ENCODE measurements at regions not wholly inside any gene's neighbourhood (a gene's known extent, or its start where the extent isn't known, plus 50 kb on each side); places are given as distances from the start of the nearest gene placed in this dataset.

DNA sequence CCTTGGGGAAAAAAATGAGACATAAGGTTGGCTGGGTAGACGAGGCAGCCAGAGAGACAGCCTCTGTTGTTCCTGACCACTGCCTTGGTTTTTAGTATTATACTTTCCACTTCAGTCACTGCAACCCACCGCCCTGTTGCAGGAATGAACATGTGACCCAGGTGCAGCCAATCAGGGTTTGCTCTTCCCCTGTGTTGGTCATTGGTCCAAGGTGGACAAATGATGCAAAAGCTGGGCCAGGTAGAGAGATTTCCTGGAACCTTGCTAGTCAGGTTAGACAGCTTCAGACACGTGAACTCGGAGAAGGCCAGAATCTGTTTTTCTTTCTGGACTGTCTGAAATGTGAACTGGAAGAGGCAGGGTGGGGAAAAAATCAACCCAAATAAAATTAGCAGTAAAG lies 452.4 kb upstream of the RBFOX1 start:
- no peaks in the 10 kb centered on the region for H4K20me1 ChIP-seq (replicated peaks; ENCODE audit: control insufficient read depth, extremely low read depth, insufficient read depth, low read length)
- intact Hi-C loops (cut with micrococcal nuclease) (no loop called here), dilution Hi-C loops (cut with MboI; ENCODE audit: extremely low pct_ligation_motif_present, low sequenced_read_pairs) (no loop called here)
- TF ChIP-seq MYC (IDR thresholded peaks at IDR 0.05; ENCODE audit: low read depth, low read length) (no peak), EZH2 (IDR thresholded peaks at IDR 0.05; ENCODE audit: borderline replicate concordance, low read depth, low read length, severe bottlenecking) (no peak), FOS (IDR thresholded peaks at IDR 0.05; ENCODE audit: borderline replicate concordance, insufficient read depth, low read length) (no peak)
- TF ChIP-seq, protein P1, sequence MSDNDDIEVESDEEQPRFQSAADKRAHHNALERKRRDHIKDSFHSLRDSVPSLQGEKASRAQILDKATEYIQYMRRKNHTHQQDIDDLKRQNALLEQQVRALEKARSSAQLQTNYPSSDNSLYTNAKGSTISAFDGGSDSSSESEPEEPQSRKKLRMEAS (IDR thresholded peaks at IDR 0.05; ENCODE audit: insufficient read depth, insufficient read length) = no peak
- TF ChIP-seq, protein P2, sequence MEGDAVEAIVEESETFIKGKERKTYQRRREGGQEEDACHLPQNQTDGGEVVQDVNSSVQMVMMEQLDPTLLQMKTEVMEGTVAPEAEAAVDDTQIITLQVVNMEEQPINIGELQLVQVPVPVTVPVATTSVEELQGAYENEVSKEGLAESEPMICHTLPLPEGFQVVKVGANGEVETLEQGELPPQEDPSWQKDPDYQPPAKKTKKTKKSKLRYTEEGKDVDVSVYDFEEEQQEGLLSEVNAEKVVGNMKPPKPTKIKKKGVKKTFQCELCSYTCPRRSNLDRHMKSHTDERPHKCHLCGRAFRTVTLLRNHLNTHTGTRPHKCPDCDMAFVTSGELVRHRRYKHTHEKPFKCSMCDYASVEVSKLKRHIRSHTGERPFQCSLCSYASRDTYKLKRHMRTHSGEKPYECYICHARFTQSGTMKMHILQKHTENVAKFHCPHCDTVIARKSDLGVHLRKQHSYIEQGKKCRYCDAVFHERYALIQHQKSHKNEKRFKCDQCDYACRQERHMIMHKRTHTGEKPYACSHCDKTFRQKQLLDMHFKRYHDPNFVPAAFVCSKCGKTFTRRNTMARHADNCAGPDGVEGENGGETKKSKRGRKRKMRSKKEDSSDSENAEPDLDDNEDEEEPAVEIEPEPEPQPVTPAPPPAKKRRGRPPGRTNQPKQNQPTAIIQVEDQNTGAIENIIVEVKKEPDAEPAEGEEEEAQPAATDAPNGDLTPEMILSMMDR (IDR thresholded peaks at IDR 0.05; ENCODE audit: extremely low read depth in 1 of 2, insufficient read depth in 1 of 2, low read depth in 1 of 2, low read length in 2 of 2) = no peak
- ChIA-PET POLR2A (no interaction called here), CTCF (no interaction called here)
- no peak overlapping the region for H3K9ac ChIP-seq (replicated peaks; ENCODE audit: extremely low read depth, insufficient read depth, low read length)
- no TSS peak for BruUV-seq (replicated peaks)
- H3K27ac ChIP-seq (ENCODE audit: insufficient read depth, low read depth, low read length) = no peak overlapping the region
- no peak for DNase-seq (ENCODE audit: low read depth, low spot score)
- no peak overlapping the region for H3K4me2 ChIP-seq (ENCODE audit: insufficient read depth, low read length)
- peaks cover 10% of the 10 kb centered on the region for H3K9me3 ChIP-seq (replicated peaks; ENCODE audit: control insufficient read depth, insufficient read depth, low read length)
- no peaks in the 10 kb centered on the region for H3K36me3 ChIP-seq (ENCODE audit: control insufficient read depth in 2 of 2, extremely low read depth in 1 of 2, insufficient read depth in 2 of 2, low read length in 2 of 2)
- H3K79me2 ChIP-seq (ENCODE audit: control insufficient read depth, insufficient read depth, low read length) = no peaks in the 10 kb centered on the region
- no peaks in the 10 kb centered on the region for H3K4me1 ChIP-seq (ENCODE audit: control insufficient read depth, extremely low read depth, insufficient read depth, low read length)
- H3K4me3 ChIP-seq (replicated peaks in 1 of 3; ENCODE audit: insufficient read depth in 1 of 3, low read depth in 1 of 3, low read length in 3 of 3) = no peak overlapping the region
- FAIRE-seq = no peak
- no peaks in the 10 kb centered on the region for H3K9me1 ChIP-seq (replicated peaks; ENCODE audit: control insufficient read depth, extremely low read depth, insufficient read depth, low read length)
- no peak overlapping the region for H2AFZ ChIP-seq (ENCODE audit: low read depth, low read length)
- no peaks in the 10 kb centered on the region for H3K27me3 ChIP-seq (ENCODE audit: control insufficient read depth in 2 of 2, insufficient read depth in 2 of 2, low read length in 2 of 2)

DNA sequence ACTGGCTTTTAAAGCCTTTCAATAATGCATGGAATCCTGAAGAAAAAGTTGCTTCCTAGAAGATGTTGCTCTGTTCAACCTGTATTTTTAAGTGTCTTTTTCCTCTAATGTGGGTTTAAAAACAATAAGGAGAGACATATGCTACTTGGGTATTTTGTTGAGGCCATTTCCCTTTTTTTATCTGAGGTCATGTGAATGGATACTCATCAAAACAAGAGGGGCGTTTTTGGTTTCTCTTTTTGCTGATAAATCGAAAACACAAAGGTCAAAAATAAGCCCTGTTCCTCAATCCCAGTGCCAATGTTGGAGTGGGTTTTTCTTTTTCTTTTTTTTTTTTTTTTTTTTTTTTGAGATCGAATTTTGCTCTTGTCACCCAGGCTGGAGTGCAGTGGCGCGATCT lies 468.0 kb upstream of the RBFOX1 start:
- Histone ChIP-seq H3K9me3 (replicated peaks; ENCODE audit: control insufficient read depth, insufficient read depth, low read length) (no peaks in the 10 kb centered on the region), H3K4me1 (ENCODE audit: control insufficient read depth, extremely low read depth, insufficient read depth, low read length) (no peaks in the 10 kb centered on the region), H4K20me1 (replicated peaks; ENCODE audit: control insufficient read depth, extremely low read depth, insufficient read depth, low read length) (no peaks in the 10 kb centered on the region), H3K9ac (replicated peaks; ENCODE audit: extremely low read depth, insufficient read depth, low read length) (no peak overlapping the region), H2AFZ (ENCODE audit: low read depth, low read length) (no peak overlapping the region), H3K36me3 (ENCODE audit: control insufficient read depth in 2 of 2, extremely low read depth in 1 of 2, insufficient read depth in 2 of 2, low read length in 2 of 2) (no peaks in the 10 kb centered on the region), H3K79me2 (ENCODE audit: control insufficient read depth, insufficient read depth, low read length) (no peaks in the 10 kb centered on the region), H3K27me3 (ENCODE audit: control insufficient read depth in 2 of 2, insufficient read depth in 2 of 2, low read length in 2 of 2) (no peaks in the 10 kb centered on the region), H3K4me2 (ENCODE audit: insufficient read depth, low read length) (no peak overlapping the region), H3K4me3 (replicated peaks in 1 of 3; ENCODE audit: insufficient read depth in 1 of 3, low read depth in 1 of 3, low read length in 3 of 3) (no peak overlapping the region), H3K9me1 (replicated peaks; ENCODE audit: control insufficient read depth, extremely low read depth, insufficient read depth, low read length) (no peaks in the 10 kb centered on the region), H3K27ac (ENCODE audit: insufficient read depth, low read depth, low read length) (no peak overlapping the region)
- POLR2A ChIA-PET = no interaction called here
- BruUV-seq (replicated peaks) = no TSS peak
- TF ChIP-seq MYC (IDR thresholded peaks at IDR 0.05; ENCODE audit: low read depth, low read length) (no peak), FOS (IDR thresholded peaks at IDR 0.05; ENCODE audit: borderline replicate concordance, insufficient read depth, low read length) (no peak), EZH2 (IDR thresholded peaks at IDR 0.05; ENCODE audit: borderline replicate concordance, low read depth, low read length, severe bottlenecking) (no peak), POLR2A (IDR thresholded peaks at IDR 0.05; ENCODE audit: low read depth, low read length) (no peak), JUN (IDR thresholded peaks at IDR 0.05; ENCODE audit: borderline replicate concordance, insufficient read depth, insufficient read length, low read depth) (no peak), POLR2AphosphoS5 (IDR thresholded peaks at IDR 0.05; ENCODE audit: insufficient read depth, low read depth, low read length) (no peak), GATA2 (IDR thresholded peaks at IDR 0.05; ENCODE audit: insufficient read depth, insufficient read length, low read depth, low read length) (no peak)
- TF ChIP-seq, protein P2 (IDR thresholded peaks at IDR 0.05; ENCODE audit: extremely low read depth in 1 of 2, insufficient read depth in 1 of 2, low read depth in 1 of 2, low read length in 2 of 2) = no peak
- TF ChIP-seq, protein P1 (IDR thresholded peaks at IDR 0.05; ENCODE audit: insufficient read depth, insufficient read length) = no peak
- intact Hi-C loops (cut with micrococcal nuclease) = no loop called here
- DNase-seq (ENCODE audit: low read depth, low spot score) = no peak
- CTCF ChIA-PET = no interaction called here
- dilution Hi-C loops (cut with MboI; ENCODE audit: extremely low pct_ligation_motif_present, low sequenced_read_pairs) = no loop called here
- FAIRE-seq = no peak
